HepG2 (cell line): ENCODE measurements at regions not wholly inside any gene's neighbourhood (a gene's known extent, or its start where the extent isn't known, plus 50 kb on each side); places are given as distances from the start of the nearest gene placed in this dataset.

ENCODE experiments used
- ARHGAP35 ChIP-seq: sonication (generic); formaldehyde crosslinking; IDR thresholded peaks from 2 replicates; pipeline ENCODE4 v1.9.0; 2022; ENCODE audit warnings: mild to moderate bottlenecking, inconsistent platforms, moderate library complexity, missing genetic modification reagents, borderline replicate concordance
- ATM ChIP-seq: fragments of 450-650 bp; IDR thresholded peaks from 2 replicates; pipeline ENCODE4 v1.7.1; 2017; ENCODE audit warnings: mild to moderate bottlenecking, borderline replicate concordance
- BCL6 ChIP-seq: IDR thresholded peaks from 2 replicates; pipeline ENCODE4 v1.6.1; 2016; ENCODE audit warnings: missing genetic modification reagents, missing compliant biosample characterization
- EP300 ChIP-seq, 3 experiments: sonication (generic) in 1 of 3; formaldehyde crosslinking in 1 of 3; IDR thresholded peaks; 2 replicates each; pipeline versions ENCODE4 v1.5.1 to v1.6.1; 2011 to 2020; ENCODE audit warnings: low read depth in 2 of 3, low read length in 2 of 3, borderline replicate concordance in 1 of 3, improper control_type of control experiment in 1 of 3, mild to moderate bottlenecking in 1 of 3, missing genetic modification reagents in 1 of 3, moderate library complexity in 1 of 3
- FOXP1 ChIP-seq, 2 experiments: fragments of 450-650 bp in 1 of 2; IDR thresholded peaks; 2 replicates each; pipeline ENCODE4 v1.6.1; 2017 to 2018; ENCODE audit warnings: antibody characterized with exemption in 1 of 2
- GTF2F1 ChIP-seq: fragments of 150-350 bp; IDR thresholded peaks from 2 replicates; pipeline ENCODE4 v1.6.1; 2014; ENCODE audit warnings: low read length
- HNRNPH1 ChIP-seq: fragments of 200-400 bp; formaldehyde crosslinking; optimal IDR thresholded peaks from 2 replicates; pipeline ENCODE3; 2017; ENCODE audit warnings: mild to moderate bottlenecking, low read depth, low read length
- ISX ChIP-seq: sonication (generic); formaldehyde crosslinking; conservative IDR thresholded peaks from 2 replicates; pipeline ENCODE4 v1.5.0; 2020; ENCODE audit warnings: missing genetic modification reagents
- JUN ChIP-seq: sonication (generic); formaldehyde crosslinking; IDR thresholded peaks from 2 replicates; pipeline ENCODE4 v1.4.0; 2020; ENCODE audit warnings: mild to moderate bottlenecking, missing genetic modification reagents
- NRL ChIP-seq: sonication (generic); formaldehyde crosslinking; IDR thresholded peaks from 2 replicates; pipeline ENCODE4 v1.5.0; 2020; ENCODE audit warnings: missing genetic modification reagents, mild to moderate bottlenecking, moderate library complexity, borderline replicate concordance
- RARA ChIP-seq: IDR thresholded peaks from 2 replicates; pipeline ENCODE4 v1.6.1; 2016; ENCODE audit warnings: missing genetic modification reagents, missing compliant biosample characterization
- RBM39 ChIP-seq: fragments of 200-400 bp; formaldehyde crosslinking; IDR thresholded peaks from one replicate; pipeline ENCODE4 v1.6.1; 2018; ENCODE audit warnings: antibody characterized with exemption, mild to moderate bottlenecking, low read depth, low read length; ENCODE audit not compliant: poor library complexity, severe bottlenecking
- RNF2 ChIP-seq: fragments of 450-650 bp; conservative IDR thresholded peaks from 2 replicates; pipeline ENCODE4 v1.6.1; 2016; ENCODE audit warnings: low read depth
- SAP130 ChIP-seq: IDR thresholded peaks from 2 replicates; pipeline ENCODE4 v1.6.1; 2016; ENCODE audit warnings: low read depth
- ZBTB26 ChIP-seq: IDR thresholded peaks from 2 replicates; pipeline ENCODE4 v1.6.1; 2016; ENCODE audit warnings: missing compliant biosample characterization, missing genetic modification reagents, borderline replicate concordance
- ZC3H4 ChIP-seq: sonication (generic); formaldehyde crosslinking; IDR thresholded peaks from 2 replicates; pipeline ENCODE4 v1.4.0; 2020; ENCODE audit warnings: missing genetic modification reagents, borderline replicate concordance
- ZFP36L1 ChIP-seq: sonication (generic); formaldehyde crosslinking; IDR thresholded peaks from 2 replicates; pipeline ENCODE4 v1.8.0; 2022; ENCODE audit warnings: mild to moderate bottlenecking, missing genetic modification reagents, moderate library complexity
- ZNF18 ChIP-seq: sonication (generic); formaldehyde crosslinking; IDR thresholded peaks from 2 replicates; pipeline ENCODE4 v1.8.0; 2022; ENCODE audit warnings: mild to moderate bottlenecking, missing genetic modification reagents; ENCODE audit not compliant: insufficient replicate concordance
- ZNF20 ChIP-seq: sonication (generic); formaldehyde crosslinking; IDR thresholded peaks from 2 replicates; pipeline ENCODE4 v1.4.0; 2020; ENCODE audit warnings: mild to moderate bottlenecking, moderate library complexity, missing genetic modification reagents
- ZNF274 ChIP-seq: sonication (generic); formaldehyde crosslinking; IDR thresholded peaks from 2 replicates; pipeline ENCODE4 v1.5.1; 2020; ENCODE audit warnings: mild to moderate bottlenecking, missing genetic modification reagents
- ZNF296 ChIP-seq: sonication (generic); formaldehyde crosslinking; conservative IDR thresholded peaks from 2 replicates; pipeline ENCODE4 v1.5.0; 2020; ENCODE audit warnings: mild to moderate bottlenecking, missing genetic modification reagents
- ZNF430 ChIP-seq: sonication (generic); formaldehyde crosslinking; IDR thresholded peaks from 2 replicates; pipeline ENCODE4 v1.9.0; 2021; ENCODE audit warnings: mild to moderate bottlenecking, missing genetic modification reagents
- ZNF556 ChIP-seq: sonication (generic); formaldehyde crosslinking; IDR thresholded peaks from 2 replicates; pipeline ENCODE4 v1.4.0; 2020; ENCODE audit warnings: mild to moderate bottlenecking, missing genetic modification reagents, borderline replicate concordance
- ZNF792 ChIP-seq: IDR thresholded peaks from 2 replicates; pipeline ENCODE4 v1.6.1; 2016
- TF ChIP-seq, protein P1 (sequence below): IDR thresholded peaks from 2 replicates; pipeline ENCODE4 v1.6.1; 2016

DNA sequence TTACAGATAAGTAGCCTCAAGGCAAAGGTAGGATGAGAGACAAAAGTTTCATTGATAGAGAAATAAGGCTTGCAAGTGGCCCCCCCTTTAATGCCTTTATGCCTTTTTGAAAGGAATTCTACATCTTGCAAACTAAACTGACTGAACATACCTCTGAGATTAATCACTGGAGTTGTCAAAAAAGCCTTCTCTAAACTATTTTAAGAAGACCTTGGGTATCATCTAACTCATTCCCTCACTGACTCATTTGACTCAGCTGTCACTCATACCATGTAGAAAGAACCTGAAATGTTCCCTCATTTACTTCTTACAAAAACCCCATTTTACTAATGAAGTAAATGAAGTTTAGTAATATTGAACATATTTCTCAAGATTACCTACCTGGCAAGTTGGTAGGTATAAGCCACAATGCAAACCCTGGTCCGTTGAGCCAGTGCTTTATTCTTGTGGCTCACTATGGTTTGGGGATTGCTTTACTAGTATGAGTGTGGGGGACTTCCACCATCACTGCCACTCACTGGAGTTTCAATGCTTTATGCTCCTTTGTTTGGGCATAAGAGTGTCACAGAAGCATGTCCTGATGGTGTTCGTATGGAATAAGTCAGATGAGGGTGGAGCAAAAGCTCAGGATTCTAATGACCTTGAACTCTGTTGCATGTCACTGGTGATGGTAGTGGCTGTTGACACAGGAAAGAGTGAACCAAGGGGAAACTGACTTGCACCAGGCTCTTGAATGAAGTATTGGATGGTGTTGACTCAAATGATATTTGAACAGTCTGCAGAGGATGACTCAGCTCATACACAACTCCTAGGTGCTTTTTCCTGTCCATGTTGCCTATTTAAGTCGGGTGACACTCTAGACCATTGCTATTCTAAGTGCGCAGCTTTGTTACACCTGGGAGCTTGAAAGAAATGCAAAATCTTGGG lies 305.5 kb upstream of the EMCN start (continued):
- TF ChIP-seq ZNF430 (CRISPR knock-in tag) (no peak), RARA (CRISPR knock-in tag) (peak; percentile 88), EP300 (IDR thresholded peaks at IDR 0.05; ENCODE audit: low read depth in 2 of 2, low read length in 2 of 2) (peak in 1 of 2 experiments; percentile 59; a peak in 2 of 4 replicates), EP300 (CRISPR knock-in tag; IDR thresholded peaks at IDR 0.05; ENCODE audit: borderline replicate concordance) (peak; percentile 47; the same call in 1 of the 2 replicates), ZNF274 (no peak), JUN (CRISPR knock-in tag) (0 out of 2 replicates have a peak, but pooled peaks have one; percentile 62), ZNF556 (CRISPR knock-in tag) (no peak), GTF2F1 (no peak), ZNF792 (CRISPR knock-in tag) (no peak), BCL6 (CRISPR knock-in tag) (0 out of 2 replicates have a peak, but pooled peaks have one; percentile 26), FOXP1 (IDR thresholded peaks at IDR 0.05) (no peak), FOXP1 (CRISPR knock-in tag; IDR thresholded peaks at IDR 0.05) (peak; percentile 50), HNRNPH1 (no peak), ZBTB26 (CRISPR knock-in tag) (no peak), ISX (CRISPR knock-in tag) (no peak), NRL (no peak), ZNF296 (CRISPR knock-in tag) (no peak), ZNF20 (CRISPR knock-in tag) (no peak), RNF2 (no peak), RBM39 (no peak), SAP130 (peak; percentile 42; the same call in 1 of the 2 replicates), ZFP36L1 (CRISPR knock-in tag) (no peak), ZC3H4 (no peak), ARHGAP35 (CRISPR knock-in tag) (no peak), ZNF18 (CRISPR knock-in tag) (no peak), ATM (no peak)
- TF ChIP-seq, protein P1, sequence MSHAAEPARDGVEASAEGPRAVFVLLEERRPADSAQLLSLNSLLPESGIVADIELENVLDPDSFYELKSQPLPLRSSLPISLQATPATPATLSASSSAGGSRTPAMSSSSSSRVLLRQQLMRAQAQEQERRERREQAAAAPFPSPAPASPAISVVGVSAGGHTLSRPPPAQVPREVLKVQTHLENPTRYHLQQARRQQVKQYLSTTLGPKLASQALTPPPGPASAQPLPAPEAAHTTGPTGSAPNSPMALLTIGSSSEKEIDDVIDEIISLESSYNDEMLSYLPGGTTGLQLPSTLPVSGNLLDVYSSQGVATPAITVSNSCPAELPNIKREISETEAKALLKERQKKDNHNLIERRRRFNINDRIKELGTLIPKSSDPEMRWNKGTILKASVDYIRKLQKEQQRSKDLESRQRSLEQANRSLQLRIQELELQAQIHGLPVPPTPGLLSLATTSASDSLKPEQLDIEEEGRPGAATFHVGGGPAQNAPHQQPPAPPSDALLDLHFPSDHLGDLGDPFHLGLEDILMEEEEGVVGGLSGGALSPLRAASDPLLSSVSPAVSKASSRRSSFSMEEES (CRISPR knock-in tag): no peak
